Retinal pigment epithelial cell (primary cell): ENCODE measurements at regions not wholly inside any gene's neighbourhood (a gene's known extent, or its start where the extent isn't known, plus 50 kb on each side); places are given as distances from the start of the nearest gene placed in this dataset.

ENCODE experiments used
- DNase-seq: peaks from one replicate; pipeline ENCODE4 v3.0.0-alpha.2; 2010; ENCODE audit warnings: low read depth
- H3K4me3 ChIP-seq: 2 replicates; pipeline ENCODE4 v1.5.1; 2011; ENCODE audit warnings: mild to moderate bottlenecking, low read length, control low read depth, moderate library complexity
- CTCF ChIP-seq: conservative IDR thresholded peaks from 2 replicates; pipeline ENCODE4 v1.5.1; 2011; ENCODE audit warnings: low read depth, low read length, control low read depth, inconsistent platforms

DNA sequence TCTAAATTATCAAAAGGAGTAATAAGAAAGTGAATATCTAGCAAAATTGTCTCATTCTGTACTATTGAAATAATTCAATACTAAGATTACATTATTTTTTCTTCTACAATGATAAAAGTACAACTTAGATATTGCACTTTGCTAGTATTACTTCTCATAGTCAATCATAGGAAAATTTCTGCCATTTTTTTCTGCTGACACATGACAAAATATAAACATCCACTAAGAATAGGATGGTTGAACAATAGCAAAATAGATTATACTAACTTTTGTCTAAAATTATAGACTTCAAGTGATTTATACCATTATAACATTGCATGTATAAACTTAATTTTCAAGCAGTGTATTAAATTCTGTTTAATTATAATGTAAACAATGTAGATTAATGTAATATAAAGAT lies 540.2 kb downstream of the PDHA2 start:
- no peak overlapping the region for H3K4me3 ChIP-seq
- TF ChIP-seq CTCF, result no peak

GRCh38 chr4:96383349-96383748 lies 543.5 kb downstream of the PDHA2 start:
- H3K4me3 ChIP-seq, result no peak overlapping the region
- no peak for DNase-seq
- no peak for TF ChIP-seq CTCF

More for the DNA sequence above, 540.2 kb downstream of the PDHA2 start:
- no peak for DNase-seq

GRCh38 chr4:96389770-96390169 lies 549.9 kb downstream of the PDHA2 start:
- TF ChIP-seq CTCF, result no peak
- no peak overlapping the region for H3K4me3 ChIP-seq
- DNase-seq, result no peak

DNA sequence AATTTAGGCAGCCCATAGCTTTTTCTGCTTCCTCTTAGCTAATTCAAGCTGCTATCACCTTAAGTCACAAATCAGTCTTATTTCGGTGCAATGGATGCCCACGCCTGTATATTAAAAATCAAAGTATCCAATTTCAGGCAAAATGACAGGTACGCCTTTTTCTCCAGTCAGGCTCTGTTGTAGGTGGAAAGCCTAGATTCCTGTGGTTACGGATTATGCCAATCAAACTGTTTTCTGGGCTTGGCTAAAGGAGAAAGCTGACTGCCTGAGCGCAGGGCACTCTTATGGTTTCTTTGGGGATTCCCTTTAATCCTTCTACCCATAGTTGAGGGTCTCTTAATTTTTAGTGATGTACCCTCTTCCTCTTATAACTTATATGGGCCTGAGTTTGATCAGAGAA lies 550.5 kb downstream of the PDHA2 start:
- no peak overlapping the region for H3K4me3 ChIP-seq
- no peak for DNase-seq
- TF ChIP-seq CTCF, result no peak

DNA sequence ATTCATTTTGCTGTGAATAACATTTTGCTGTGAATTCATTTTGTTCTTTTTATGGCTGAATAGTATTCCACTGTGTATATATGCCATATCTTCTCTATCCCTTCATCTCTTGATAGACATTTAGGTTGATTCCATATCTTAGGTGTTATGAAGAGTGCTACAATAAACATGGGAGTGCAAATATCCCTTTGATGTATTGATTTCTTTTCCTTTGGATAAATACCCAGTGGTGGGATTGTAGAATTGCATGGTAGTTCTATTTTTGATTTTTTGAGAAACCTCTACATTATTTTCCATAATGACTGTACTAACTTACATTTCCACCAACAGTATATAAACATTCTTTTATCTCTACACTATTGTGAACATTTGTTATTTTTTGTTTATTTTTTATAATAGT lies 555.9 kb downstream of the PDHA2 start:
- H3K4me3 ChIP-seq, result no peak overlapping the region
- TF ChIP-seq CTCF, result no peak

GRCh38 chr4:96406742-96407141 lies 566.8 kb downstream of the PDHA2 start:
- no peak overlapping the region for H3K4me3 ChIP-seq
- no peak for TF ChIP-seq CTCF
- DNase-seq, result no peak

More for the DNA sequence above, 555.9 kb downstream of the PDHA2 start:
- no peak for DNase-seq

DNA sequence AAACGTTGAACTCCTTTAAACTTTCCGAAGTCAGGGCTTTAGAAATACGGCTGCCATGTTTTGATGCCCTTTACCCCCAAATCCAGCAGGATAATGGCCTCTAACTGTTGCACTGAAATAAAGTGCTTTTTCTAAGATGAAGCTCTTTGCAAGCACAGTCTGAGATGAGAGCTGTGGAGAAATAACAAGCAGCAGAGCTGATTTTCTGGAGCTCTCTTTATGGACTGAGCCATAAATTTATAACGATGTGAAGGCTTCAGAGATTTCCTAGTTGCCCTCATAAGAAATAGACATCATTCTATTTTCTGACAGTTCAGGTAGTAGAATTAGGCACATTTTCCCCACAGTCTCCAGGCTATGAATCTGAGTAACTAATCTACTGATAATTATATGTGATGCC lies 567.3 kb downstream of the PDHA2 start:
- H3K4me3 ChIP-seq, result no peak overlapping the region
- DNase-seq, result no peak

More for the DNA sequence above, 567.3 kb downstream of the PDHA2 start:
- TF ChIP-seq CTCF, result no peak
